Nucleus accumbens (tissue), 56 donors: ENCODE measurements at regions not wholly inside any gene's neighbourhood (a gene's known extent, or its start where the extent isn't known, plus 50 kb on each side); places are given as distances from the start of the nearest gene placed in this dataset.

ENCODE experiments used
- DNase-seq, 56 donors: peaks; one replicate each; lab custom pipeline; 2025; lab: John Stamatoyannopoulos, UW

DNA sequence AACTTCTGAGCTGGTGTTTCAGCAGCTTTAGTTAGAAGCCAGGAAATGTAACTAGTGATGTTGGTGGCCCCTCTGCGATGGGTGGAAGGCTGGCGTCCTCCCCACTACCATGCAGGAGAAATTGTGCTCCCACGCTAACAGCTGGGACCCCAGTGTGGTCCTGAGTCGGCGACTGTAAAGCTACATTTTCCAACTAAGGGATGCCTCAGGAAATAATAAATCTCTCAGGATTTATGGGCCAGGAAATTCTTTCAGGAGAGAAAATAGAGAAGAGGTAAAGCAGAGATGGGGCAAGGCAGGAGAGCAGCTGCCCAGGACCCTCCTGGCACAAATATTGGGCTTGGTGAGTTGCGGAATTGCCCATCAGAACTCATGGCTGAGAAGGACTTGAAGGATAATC, 186.9 kb downstream of the OPA1 start:
- no peak for DNase-seq

DNA sequence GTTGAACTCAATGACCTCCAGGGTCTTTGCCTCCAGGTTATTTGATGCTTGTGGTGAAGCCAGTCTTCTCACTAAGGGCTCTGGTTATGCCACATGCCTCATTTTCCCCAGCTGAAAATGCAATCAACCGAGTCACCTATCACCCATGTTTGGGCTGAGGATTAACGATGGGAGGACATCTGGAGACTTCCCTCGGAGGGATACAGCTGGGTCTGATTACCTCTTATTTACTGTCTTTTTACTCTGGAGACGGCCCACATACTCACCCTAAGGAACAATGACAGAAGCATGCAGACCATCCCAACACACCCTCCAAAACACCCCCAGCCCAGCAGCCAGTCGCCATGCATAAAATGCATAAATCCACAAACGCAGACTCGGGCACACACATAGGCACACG, 187.4 kb downstream of the OPA1 start:
- no peak for DNase-seq

DNA sequence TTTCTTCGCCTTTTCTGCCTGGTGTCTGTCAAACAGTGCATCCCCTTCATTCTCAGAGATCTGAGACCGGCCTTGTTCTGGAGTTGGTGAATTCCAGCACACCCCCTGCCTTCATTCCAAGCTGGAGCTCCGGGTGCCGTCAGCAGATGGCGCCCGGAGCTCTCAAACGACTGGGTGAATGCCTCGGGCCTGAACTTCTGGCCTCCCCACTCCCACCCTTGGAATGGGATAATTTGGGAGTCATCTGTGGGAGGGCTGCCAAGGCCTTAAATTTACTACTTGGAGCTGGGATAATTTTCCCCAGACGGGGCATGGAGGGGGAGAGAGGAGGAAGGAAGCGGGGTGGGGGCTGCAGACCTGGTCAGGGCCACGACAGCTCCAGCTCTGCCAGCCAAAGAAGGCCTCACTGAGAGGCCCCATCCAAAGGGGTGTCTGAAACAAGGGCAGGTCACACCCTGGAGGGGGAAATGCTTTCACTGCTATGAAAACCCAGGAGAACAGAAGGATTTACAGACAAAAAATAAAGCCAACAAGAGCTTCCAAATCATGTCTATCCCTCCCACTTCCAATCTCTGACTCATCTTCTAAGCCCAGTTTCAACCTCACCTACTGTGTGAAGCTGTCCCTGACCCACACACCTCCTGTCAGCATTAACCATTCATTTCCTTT, 187.9 kb downstream of the OPA1 start:
- peak in 49 of 56 donors; percentile 3 to 79 (median 36) for DNase-seq

DNA sequence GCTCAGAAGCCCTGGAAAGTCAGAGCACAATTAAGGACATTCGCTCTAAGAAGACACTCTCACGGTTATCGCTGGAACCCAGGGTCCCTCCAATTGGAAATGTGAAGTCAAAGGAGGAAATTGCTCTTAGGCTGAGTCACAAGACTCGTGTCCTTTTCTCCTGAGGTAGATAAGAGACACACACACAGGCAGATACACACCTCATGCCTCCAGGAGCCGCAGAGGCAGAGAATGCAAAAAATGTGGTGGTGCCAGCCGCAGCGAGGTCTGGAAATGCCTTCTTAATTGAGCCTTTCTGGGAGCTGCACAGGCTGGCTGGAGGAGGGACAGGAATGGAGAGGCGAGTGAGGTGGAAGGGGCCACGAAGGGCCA, 189.3 kb downstream of the OPA1 start:
- no peak for DNase-seq

DNA sequence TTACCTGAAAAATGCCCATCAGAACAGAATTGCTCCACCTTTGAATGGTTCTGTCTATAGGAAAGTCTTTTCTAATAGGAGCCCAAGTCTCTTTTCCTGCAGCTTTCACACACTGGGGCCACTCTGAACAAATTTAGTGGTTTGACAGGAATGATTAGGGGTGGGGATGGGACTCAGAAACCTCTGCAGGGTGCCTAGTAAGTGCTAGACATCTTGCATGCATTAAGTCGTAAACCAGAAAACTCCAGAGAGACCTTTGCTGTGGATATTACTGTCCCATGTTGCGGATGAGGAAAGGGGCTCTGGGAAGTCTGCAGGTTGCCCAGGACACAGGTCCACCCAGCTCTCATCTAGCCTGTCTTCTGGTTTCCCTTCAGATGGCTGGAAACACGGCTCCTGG, 189.7 kb downstream of the OPA1 start:
- no peak for DNase-seq

DNA sequence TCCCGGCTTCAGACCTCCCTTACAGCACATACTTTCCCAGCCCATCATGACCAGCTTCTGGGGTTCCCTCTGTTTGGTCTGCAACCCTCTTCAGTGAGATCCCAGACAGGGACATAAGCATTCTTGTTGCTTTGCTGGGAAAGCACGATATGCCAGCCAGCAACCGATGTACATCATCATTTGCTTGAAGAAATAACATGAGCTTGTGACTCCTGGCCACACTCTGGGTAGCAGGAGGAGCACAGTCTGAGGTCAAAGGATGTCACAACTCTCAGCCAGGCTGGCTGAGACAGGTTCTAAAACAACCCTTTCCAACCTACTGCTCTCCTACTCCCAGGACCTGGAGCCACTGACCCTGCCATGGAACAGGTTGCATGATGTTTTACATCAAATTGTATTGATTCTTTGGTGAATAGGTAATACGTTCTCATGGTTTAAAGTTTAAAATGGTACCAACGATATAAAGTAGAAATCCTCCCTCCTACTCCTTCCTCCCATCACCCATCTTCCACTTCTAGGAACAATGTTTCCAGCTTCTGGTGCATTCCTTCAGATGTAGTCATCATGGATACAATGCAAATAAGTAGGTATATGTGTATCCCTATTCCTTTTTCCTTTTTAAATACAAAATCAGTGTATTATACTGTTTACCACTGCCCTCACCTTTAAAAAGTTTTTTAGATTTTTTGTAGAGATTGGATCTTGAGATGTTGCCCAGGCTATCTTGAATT, 190.3 kb downstream of the OPA1 start:
- DNase-seq = no peak

DNA sequence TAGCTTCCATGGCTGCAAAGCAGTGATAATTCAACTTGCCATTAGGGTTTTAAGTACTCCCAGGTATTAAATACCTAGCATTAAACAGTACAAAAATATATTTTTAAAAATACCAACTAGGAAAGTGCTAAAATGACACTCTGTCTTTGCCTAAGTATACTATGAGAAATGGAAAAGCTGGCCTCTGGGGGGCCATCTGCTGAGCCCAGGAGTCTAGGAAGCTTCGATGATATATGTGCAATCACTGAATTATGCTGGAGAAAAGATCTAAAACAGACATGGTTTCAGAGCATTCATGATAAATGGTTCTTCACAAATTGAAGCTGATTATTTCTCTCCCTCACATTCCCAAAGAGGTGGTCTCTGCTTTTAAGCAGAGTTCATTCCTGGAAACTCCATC, 191.8 kb downstream of the OPA1 start:
- no peak for DNase-seq

DNA sequence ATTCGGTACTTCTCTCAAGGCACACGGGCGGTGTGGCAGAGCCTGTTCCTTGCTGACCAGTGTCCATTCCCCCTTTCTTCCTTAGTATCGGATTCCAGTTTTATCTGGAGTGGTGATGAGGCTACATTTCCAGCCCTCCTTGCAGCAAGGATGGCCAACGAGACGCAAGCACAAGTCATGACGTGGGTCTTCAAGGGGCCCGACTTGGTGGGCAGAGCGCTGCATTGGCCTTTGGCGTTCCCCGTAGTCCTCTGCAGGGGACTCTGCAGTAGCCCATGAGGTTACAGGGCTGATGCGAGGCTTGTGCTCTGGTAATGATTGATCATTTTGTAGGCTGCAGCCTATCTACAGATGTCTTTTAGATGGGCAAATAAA, 194.5 kb downstream of the OPA1 start:
- no peak for DNase-seq

DNA sequence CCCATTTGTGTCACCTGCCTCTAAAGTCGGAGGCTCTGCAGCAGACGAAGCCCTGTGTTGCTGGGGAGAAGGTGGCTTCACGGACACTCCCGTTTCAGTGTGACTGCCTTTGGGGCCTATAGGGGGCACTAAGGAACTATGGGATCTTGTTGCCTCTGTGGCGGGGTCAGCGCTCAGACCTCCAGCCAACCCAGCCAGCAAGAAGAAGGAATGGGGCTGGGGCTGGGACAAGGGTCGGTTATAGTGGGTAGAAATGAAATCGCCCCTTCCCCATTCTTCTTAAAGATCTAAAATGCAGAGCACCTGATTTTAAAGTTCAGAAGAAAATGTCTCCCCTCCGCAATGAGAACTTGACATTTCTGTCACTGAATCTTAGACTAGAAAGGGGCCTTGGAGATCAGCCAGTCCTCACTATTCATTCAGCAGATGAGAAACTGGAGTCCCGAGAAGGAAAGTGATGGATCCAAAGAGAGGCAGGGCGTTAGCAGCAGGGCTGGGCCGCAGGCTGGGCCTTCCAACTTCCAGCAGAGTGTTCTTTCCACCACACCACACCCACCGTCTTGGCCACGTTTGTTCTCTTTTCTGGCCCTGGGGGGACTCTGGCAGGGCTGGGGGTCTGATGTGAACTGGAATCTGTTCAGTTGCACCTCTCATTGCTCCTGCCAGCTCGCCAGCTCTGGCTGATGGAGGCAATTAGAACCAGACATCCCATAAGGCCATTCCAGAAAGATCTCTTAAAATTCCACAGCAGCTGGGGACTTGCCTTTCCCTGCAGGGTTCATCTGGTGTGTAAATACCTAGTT, 195.4 kb downstream of the OPA1 start:
- DNase-seq = peak in 48 of 56 donors; percentile 3 to 67 (median 30)

DNA sequence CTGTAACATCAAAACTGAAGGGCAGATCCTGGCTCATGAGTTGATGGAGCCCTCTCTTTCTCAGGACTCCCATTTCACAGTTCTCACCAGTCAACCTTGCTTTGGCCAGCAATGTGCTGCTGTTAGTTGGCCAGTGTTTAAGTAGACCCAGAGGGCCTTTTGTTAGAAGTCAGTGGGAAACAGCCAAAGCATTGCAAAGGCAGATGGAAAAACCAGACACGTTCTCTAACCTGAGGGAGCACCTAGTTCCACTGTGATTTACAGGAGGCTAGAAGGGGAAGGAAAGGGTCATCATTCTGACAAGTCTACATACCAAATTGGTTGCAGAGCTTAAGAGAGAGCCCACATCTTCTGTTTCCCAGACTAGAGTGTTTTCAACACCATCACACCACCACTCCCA, 196.4 kb downstream of the OPA1 start:
- DNase-seq = no peak

DNA sequence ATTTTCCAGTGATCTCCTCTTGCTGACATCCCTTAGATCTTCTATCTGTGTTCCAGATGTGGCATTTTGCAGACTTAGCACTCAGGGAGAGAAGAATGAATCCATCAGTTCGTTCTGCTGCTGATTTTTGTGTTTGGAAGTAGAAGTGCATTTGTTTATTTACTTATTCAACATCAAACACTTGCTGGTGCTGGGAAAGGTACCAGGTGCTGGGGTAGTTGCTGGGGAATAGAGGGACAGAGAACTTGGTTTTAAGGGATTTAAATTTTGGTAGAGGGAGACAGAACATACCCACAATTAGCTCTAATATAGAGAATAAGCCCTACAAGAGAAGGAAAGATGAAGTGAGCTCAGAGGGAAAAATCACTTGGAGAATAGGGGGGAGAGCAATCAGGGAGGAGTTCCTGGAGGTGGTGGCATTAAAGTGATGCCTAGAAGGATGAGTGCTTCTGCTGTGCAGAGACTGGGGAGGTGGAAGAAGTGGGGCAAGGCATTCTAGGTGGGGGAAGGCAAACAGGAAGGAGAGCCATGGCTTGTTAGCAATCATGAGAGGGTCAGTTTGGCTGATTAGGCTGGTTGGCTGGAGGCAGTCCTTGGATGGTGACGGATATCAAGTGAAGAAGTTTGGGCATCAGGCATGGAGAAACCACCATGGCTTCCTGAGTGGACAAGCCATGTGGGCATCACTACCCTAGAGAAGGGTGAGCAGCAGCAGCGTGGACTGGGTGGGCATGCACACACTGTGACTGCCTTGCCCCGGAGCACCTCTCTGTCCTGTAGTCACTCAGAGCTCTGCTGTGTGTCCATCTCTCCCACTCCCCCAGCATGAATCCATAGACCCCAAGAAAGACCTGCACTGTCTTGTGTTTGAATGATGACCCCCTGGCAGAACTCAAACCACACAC, 197.3 kb downstream of the OPA1 start:
- no peak for DNase-seq

DNA sequence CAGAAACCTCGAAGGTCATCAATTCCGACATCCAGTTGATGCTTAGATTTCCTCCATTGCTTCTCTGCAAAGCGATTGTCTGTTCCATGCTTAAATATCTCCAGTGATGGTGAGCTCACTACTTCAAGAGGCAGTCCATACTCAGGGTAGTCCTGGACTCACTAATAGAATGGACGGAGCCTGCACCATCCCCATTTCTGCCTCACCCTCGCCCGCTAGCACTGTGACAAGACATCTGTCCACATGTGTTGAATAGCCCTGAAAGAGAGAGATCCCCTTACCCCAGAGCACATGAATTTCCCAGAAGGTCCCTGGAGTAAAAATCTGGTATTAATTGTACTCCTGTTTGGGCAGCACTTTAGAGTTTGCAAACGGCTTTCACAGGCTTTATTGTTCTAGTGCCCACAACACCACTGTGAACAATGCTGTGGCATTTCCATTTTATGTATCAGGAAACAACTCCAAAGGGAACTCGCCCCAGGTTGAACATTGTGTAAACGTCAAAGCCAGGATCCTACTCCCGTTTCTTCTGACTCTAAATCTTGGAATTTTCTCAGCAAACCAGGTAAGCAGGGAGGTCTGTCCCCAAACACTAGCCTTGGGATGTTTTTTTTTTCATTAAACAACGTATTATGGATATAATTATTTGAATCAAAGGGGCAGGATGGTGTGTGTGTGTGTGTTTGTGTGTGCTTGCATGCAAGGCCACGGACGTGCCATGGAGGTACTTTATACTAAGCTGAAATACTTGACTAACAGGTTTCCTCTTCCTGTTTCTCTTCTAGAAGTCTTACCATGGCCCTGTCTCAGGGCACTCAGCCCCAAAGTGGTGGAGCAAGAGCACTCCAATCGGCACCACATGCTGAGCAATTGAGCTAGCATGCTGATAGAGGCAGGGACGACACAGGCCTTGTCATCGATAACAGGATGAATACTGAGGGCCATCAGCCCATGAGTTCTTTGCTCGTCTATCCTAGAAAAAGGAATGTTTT, 198.3 kb downstream of the OPA1 start:
- DNase-seq = no peak

DNA sequence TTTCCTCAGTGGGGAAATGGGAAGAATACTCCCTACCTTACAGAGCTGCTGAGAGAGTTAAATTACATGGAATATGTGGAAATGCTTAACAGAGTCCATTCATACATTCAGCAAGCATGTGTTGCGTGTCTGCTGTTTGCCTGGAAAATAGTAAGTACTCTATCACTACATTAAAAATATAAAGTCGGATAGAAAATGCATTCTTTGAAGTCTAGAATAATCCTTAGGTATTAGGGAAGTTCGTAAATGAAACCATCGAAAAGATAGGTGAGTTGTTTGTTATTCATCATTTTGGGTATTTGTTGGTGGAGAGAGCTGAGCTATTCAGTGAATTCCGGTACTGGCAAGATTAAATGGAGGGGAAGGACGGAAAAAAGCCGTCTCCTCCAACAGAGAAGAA, 200.1 kb downstream of the OPA1 start:
- DNase-seq = no peak

DNA sequence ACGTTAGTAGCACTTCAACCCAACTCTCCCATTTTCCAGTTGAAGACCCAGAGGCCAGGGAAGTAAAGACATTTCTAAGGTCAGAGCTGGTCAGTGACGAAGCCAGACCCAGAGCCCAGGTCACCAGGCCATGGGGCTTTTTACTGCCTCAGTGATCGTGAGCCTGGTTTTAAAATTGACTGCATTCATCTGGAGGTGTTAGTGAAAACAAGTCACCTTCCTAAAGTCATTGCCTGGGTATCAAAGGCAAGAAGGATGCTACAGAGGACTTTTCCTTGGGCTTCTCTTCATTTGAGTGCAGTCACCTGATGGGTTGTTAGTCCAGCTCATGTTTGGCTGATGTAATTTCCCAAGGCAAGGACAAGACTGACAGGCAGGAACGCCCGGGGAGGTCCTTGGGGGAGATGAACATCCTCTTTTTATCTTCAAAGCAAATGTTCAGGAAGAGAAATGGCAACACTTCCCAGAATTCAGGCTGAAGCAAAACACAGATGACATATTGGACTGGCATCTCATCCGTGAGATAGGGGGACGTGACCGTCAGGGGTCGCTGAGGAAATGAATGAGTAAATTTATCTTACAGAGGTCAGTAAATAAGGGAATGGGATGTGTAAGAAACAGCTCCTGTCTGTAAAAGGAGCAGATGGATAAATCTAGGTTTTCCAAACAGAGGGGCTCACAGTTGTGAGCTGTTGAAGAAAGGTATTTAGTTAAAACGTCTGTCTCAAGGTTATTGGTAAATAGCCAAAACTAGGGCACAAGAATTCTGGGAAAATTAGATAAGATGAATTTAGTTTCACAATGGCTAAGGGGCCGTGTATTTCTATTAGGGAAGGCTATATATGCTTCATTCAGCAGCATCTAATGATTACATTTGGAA, 201.2 kb downstream of the OPA1 start:
- no peak for DNase-seq

DNA sequence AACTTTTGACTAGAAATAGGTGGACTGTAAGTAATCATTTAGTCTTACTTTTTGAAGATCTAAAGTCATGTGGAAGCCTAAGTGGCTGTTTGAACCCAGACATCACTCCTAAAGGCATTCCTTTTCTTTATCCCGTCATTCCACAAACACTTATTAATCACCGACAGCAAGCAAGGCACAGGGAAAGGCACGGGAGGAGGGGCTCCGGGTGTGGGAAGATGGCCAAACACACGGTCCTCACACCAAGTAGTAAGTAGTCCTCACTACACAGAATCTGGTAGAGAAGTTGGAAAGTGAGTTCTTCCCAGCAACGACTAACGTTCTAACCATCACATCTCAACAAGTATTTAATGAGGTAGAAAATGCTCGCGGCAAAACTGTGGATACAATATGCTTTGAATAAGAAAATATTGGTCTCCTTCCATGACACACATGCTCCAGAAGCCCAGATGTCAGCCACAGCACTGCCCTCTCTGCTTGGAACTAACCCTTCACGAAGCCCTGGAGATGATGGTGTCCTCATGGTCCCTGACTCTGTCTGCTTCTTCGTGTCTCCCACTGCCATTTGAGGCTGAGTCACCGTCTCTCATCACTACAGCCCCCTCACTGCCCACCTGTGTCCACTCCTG, 202.2 kb downstream of the OPA1 start:
- no peak for DNase-seq

DNA sequence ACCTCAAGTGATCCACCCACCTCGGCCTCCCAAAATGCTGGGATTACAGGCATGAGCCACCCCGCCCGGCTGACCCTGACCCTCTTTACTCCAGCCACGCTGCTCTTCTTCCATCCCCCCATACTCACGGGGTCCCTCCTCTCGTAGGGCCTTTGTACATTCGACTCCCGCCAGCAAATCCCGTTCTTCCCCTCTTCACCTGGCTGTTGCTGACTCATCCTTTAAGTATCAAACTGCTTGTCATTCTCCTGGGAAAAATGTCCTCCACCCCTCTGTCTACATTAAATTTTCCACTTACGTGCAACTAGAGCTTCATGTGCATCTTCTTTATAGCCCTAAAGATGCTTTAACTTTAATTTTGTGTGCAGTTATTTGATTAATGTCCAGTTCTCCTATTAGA, 203.1 kb downstream of the OPA1 start:
- DNase-seq = no peak

DNA sequence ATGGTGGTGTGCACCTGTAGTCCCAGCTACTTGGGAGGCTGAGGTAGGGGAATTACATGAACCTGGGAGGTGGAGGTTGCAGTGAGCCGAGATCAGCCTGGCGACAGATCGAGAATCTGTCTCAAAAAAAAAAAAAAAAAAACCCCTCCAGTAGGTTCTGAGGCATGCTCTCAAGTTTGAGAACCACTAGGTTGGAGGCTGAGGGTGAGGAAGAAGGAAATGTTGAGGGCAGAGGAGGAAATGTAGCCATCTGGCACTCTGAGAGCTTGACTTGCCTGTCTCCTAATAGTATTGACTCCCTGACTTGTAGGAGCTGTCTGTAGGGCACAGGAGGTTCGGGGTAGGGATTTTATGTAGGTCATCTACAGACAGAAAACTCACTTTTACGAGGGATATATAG, 204.6 kb downstream of the OPA1 start:
- DNase-seq = no peak

DNA sequence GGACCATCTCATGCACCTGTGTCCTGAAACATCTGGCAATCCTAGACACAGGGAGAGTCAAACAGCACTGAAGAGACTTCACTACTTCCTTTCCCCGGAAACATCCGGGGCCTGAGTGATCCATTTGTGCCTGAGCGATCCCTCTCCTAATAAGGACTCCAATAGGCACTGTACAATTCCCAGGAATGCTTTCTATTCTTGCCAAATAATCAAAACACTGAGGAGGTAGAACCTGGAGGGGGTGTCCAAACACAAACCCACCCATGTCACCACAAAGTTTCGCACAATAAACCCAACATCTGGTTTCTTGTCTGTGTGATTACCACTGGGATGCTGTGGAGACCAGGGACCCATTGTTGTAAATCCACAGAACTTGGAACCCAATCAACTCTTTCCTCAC, 205.0 kb downstream of the OPA1 start:
- no peak for DNase-seq
